ENCODE measurements at regions not wholly inside any gene's neighbourhood (a gene's known extent, or its start where the extent isn't known, plus 50 kb on each side); places are given as distances from the start of the nearest gene placed in this dataset.

- TF ChIP-seq CTCF (IDR thresholded peaks at IDR 0.05; ENCODE audit: control extremely low read depth in 1 of 3, insufficient read depth in 1 of 3, low read depth in 1 of 3, low read length in 3 of 3) (no peak), SP1 (IDR thresholded peaks at IDR 0.05; ENCODE audit: low read depth, low read length) (no peak), YY1 (IDR thresholded peaks at IDR 0.05; ENCODE audit: low read depth, low read length) (no peak)
These were observed 696.9 kb upstream of the C9orf72 start for GRCh38 chr9:28270156-28270555.
